GM12878 (cell line): ENCODE measurements at regions not wholly inside any gene's neighbourhood (a gene's known extent, or its start where the extent isn't known, plus 50 kb on each side); places are given as distances from the start of the nearest gene placed in this dataset.

Experiments
- SIN3A ChIP-seq: IDR thresholded peaks from 2 replicates; pipeline ENCODE4 v1.6.1; 2012; ENCODE audit warnings: low read depth, low read length, improper control_type of control experiment
- TF ChIP-seq, protein P1 (sequence below), 3 experiments: IDR thresholded peaks in 2 of 3; conservative IDR thresholded peaks in 1 of 3; 2 replicates each; pipeline ENCODE4 v1.5.1; 2011; ENCODE audit warnings: low read depth in 3 of 3, low read length in 3 of 3, mild to moderate bottlenecking in 3 of 3, control low read depth in 2 of 3, moderate library complexity in 2 of 3, inconsistent platforms in 1 of 3, mixed read lengths in 1 of 3; ENCODE audit not compliant: control insufficient read depth in 2 of 3, insufficient read depth in 1 of 3; ENCODE audit errors: extremely low read depth in 1 of 3
- TF ChIP-seq, protein P2 (sequence below): IDR thresholded peaks from 2 replicates; pipeline ENCODE4 v1.6.1; 2012; ENCODE audit warnings: mild to moderate bottlenecking, low read depth, low read length

DNA sequence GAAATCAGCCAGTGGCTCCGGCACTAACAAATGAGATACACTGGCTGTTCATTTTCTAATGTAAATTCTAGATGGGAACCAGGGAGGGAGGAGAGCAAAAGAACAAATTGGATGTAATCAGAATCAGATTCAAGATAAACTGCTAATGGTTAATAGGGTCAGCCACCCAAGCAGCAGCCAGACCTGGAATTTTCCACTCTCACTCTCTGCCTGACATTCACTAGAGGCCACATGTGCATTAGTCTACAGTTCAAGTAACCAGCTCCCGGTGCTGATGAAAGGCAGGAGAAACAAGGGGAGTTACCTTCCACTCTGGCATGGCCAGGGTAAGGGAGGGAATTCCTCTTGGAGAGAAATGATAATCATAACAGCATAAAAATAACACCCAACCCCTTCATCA is 597.7 kb downstream of the TOX3 start:
- TF ChIP-seq, protein P1, sequence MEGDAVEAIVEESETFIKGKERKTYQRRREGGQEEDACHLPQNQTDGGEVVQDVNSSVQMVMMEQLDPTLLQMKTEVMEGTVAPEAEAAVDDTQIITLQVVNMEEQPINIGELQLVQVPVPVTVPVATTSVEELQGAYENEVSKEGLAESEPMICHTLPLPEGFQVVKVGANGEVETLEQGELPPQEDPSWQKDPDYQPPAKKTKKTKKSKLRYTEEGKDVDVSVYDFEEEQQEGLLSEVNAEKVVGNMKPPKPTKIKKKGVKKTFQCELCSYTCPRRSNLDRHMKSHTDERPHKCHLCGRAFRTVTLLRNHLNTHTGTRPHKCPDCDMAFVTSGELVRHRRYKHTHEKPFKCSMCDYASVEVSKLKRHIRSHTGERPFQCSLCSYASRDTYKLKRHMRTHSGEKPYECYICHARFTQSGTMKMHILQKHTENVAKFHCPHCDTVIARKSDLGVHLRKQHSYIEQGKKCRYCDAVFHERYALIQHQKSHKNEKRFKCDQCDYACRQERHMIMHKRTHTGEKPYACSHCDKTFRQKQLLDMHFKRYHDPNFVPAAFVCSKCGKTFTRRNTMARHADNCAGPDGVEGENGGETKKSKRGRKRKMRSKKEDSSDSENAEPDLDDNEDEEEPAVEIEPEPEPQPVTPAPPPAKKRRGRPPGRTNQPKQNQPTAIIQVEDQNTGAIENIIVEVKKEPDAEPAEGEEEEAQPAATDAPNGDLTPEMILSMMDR (IDR thresholded peaks at IDR 0.05 in 2 of 3, conservative IDR thresholded peaks at IDR 0.05 in 1 of 3; ENCODE audit: control insufficient read depth in 2 of 3, extremely low read depth in 1 of 3, insufficient read depth in 1 of 3, low read depth in 3 of 3, low read length in 3 of 3): no peak
- TF ChIP-seq, protein P2, sequence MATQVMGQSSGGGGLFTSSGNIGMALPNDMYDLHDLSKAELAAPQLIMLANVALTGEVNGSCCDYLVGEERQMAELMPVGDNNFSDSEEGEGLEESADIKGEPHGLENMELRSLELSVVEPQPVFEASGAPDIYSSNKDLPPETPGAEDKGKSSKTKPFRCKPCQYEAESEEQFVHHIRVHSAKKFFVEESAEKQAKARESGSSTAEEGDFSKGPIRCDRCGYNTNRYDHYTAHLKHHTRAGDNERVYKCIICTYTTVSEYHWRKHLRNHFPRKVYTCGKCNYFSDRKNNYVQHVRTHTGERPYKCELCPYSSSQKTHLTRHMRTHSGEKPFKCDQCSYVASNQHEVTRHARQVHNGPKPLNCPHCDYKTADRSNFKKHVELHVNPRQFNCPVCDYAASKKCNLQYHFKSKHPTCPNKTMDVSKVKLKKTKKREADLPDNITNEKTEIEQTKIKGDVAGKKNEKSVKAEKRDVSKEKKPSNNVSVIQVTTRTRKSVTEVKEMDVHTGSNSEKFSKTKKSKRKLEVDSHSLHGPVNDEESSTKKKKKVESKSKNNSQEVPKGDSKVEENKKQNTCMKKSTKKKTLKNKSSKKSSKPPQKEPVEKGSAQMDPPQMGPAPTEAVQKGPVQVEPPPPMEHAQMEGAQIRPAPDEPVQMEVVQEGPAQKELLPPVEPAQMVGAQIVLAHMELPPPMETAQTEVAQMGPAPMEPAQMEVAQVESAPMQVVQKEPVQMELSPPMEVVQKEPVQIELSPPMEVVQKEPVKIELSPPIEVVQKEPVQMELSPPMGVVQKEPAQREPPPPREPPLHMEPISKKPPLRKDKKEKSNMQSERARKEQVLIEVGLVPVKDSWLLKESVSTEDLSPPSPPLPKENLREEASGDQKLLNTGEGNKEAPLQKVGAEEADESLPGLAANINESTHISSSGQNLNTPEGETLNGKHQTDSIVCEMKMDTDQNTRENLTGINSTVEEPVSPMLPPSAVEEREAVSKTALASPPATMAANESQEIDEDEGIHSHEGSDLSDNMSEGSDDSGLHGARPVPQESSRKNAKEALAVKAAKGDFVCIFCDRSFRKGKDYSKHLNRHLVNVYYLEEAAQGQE: no peak
- no peak for TF ChIP-seq SIN3A
